Fibroblast of mammary gland (primary cell): ENCODE measurements at regions not wholly inside any gene's neighbourhood (a gene's known extent, or its start where the extent isn't known, plus 50 kb on each side); places are given as distances from the start of the nearest gene placed in this dataset.

ENCODE experiments used
- DNase-seq: peaks from one replicate; pipeline ENCODE4 v3.0.0-alpha.2; 2010; ENCODE audit warnings: low read depth
- H3K4me3 ChIP-seq: 2 replicates; pipeline ENCODE4 v1.5.1; 2011; ENCODE audit warnings: low read depth, mild to moderate bottlenecking, low read length, moderate library complexity; ENCODE audit not compliant: control insufficient read depth
- TF ChIP-seq, protein P1 (sequence below): conservative IDR thresholded peaks from 2 replicates; pipeline ENCODE4 v1.5.1; 2011; ENCODE audit warnings: low read depth, low read length, inconsistent platforms; ENCODE audit not compliant: control insufficient read depth, insufficient read depth

- TF ChIP-seq, protein P1, sequence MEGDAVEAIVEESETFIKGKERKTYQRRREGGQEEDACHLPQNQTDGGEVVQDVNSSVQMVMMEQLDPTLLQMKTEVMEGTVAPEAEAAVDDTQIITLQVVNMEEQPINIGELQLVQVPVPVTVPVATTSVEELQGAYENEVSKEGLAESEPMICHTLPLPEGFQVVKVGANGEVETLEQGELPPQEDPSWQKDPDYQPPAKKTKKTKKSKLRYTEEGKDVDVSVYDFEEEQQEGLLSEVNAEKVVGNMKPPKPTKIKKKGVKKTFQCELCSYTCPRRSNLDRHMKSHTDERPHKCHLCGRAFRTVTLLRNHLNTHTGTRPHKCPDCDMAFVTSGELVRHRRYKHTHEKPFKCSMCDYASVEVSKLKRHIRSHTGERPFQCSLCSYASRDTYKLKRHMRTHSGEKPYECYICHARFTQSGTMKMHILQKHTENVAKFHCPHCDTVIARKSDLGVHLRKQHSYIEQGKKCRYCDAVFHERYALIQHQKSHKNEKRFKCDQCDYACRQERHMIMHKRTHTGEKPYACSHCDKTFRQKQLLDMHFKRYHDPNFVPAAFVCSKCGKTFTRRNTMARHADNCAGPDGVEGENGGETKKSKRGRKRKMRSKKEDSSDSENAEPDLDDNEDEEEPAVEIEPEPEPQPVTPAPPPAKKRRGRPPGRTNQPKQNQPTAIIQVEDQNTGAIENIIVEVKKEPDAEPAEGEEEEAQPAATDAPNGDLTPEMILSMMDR: no peak
- no peak overlapping the region for H3K4me3 ChIP-seq
- no peak for DNase-seq
Measured at GRCh38 chr1:30337324-30337620, 386.1 kb downstream of the MATN1 start.

DNA sequence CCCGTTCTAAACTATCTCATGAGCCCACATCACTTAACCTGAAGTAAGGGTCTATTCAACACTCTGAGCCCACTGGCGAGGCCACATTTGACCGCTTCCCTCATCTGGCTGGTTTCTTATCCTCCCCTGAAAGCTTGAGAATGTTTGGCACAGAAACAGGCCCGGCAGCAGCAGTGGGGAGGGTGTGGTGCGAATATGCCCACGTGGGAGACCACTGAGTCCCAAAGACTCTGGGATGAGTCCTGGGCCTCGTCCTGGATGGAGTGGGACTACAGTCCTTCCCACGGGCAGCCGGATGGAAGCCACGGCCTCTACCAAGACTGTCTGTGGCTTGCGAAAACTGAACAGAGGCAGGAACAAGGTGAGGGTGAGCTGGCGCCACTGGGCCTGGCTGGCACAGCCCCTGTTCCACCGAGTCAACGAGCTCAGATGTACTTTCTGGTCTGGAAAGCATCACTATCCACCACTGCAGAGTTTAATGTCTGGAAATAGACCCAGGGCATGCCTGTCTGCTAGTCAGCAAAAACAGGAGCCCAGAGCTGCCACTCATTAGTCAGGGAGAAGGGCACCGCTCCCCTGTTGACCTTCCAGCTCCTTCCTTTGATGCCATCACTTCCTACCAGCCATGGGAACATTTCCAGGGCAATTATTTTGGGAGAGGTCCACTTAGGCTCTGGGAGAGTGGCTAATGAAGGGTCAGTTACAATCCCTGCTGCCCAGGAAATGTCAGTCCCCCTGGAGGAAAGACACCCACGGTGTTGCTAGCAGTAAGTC is 386.6 kb downstream of the MATN1 start:
- H3K4me3 ChIP-seq: no peak overlapping the region
- DNase-seq: no peak
- TF ChIP-seq, protein P1: no peak

- no peak overlapping the region for H3K4me3 ChIP-seq
- DNase-seq: no peak
- TF ChIP-seq, protein P1: no peak
Measured at GRCh38 chr1:30335997-30336390, 387.4 kb downstream of the MATN1 start.

- TF ChIP-seq, protein P1: no peak
- H3K4me3 ChIP-seq: no peak overlapping the region
- no peak for DNase-seq
Measured at GRCh38 chr1:30335389-30335996, 387.9 kb downstream of the MATN1 start.

- TF ChIP-seq, protein P1: no peak
- DNase-seq: no peak
- H3K4me3 ChIP-seq: no peak overlapping the region
Measured at GRCh38 chr1:30334767-30335166, 388.6 kb downstream of the MATN1 start.

GRCh38 chr1:30332116-30333094 is 391.0 kb downstream of the MATN1 start:
- no peak for DNase-seq

More at GRCh38 chr1:30332116-30333094, 391.0 kb downstream of the MATN1 start:
- H3K4me3 ChIP-seq: no peak overlapping the region
- TF ChIP-seq, protein P1: no peak
